ENCODE measurements at regions not wholly inside any gene's neighbourhood (a gene's known extent, or its start where the extent isn't known, plus 50 kb on each side); places are given as distances from the start of the nearest gene placed in this dataset.
"Not testable (repeated sequence)": the region's sequence is repeated elsewhere in the genome, so short reads cannot be mapped to it uniquely, and the experiment has no call there.

GRCh38 chr6:80922916-80923455 is 816.5 kb downstream of the BCKDHB start:
- ATAC-seq (ENCODE audit: low read depth) (no peak), DNase-seq (no peak)
- Mint-ChIP-seq H3K4me3 (no peak overlapping the region), H3K27me3 (no peaks in the 10 kb centered on the region), H3K9me3 (no peaks in the 10 kb centered on the region), H3K27ac (no peak overlapping the region), H3K36me3 (no peaks in the 10 kb centered on the region), H3K4me1 (no peaks in the 10 kb centered on the region)
- POLR2A ChIA-PET = no interaction called here

- Mint-ChIP-seq H3K36me3 (no peaks in the 10 kb centered on the region), H3K27me3 (no peaks in the 10 kb centered on the region), H3K9me3 (no peaks in the 10 kb centered on the region), H3K4me1 (no peaks in the 10 kb centered on the region), H3K27ac (no peak overlapping the region), H3K4me3 (no peak overlapping the region)
- POLR2A ChIA-PET = no interaction called here
- ATAC-seq (ENCODE audit: low read depth) = no peak
- DNase-seq = no peak
These were observed 815.5 kb downstream of the BCKDHB start for GRCh38 chr6:80921861-80922460.

GRCh38 chr6:80907831-80908230 is 801.4 kb downstream of the BCKDHB start:
- DNase-seq (no peak), ATAC-seq (ENCODE audit: low read depth) (no peak)
- Mint-ChIP-seq H3K4me1 (no peaks in the 10 kb centered on the region), H3K36me3 (no peaks in the 10 kb centered on the region), H3K4me3 (no peak overlapping the region), H3K27me3 (no peaks in the 10 kb centered on the region), H3K27ac (no peak overlapping the region), H3K9me3 (peaks cover 4% of the 10 kb centered on the region)
- POLR2A ChIA-PET = no interaction called here

GRCh38 chr6:80903711-80904110 is 797.2 kb downstream of the BCKDHB start:
- Mint-ChIP-seq H3K4me3 (no peak overlapping the region), H3K27me3 (no peaks in the 10 kb centered on the region), H3K27ac (no peak overlapping the region), H3K9me3 (peaks cover 4% of the 10 kb centered on the region), H3K36me3 (no peaks in the 10 kb centered on the region), H3K4me1 (no peaks in the 10 kb centered on the region)
- DNase-seq (no peak), ATAC-seq (ENCODE audit: low read depth) (no peak)
- POLR2A ChIA-PET = no interaction called here

GRCh38 chr6:80886475-80886874 is 780.0 kb downstream of the BCKDHB start:
- POLR2A ChIA-PET = no interaction called here
- no peak overlapping the region for H3K27ac Mint-ChIP-seq
- H3K36me3 Mint-ChIP-seq = no peaks in the 10 kb centered on the region
- DNase-seq (no peak), ATAC-seq (ENCODE audit: low read depth) (no peak)
- no peaks in the 10 kb centered on the region for H3K4me1 Mint-ChIP-seq
- no peak overlapping the region for H3K4me3 Mint-ChIP-seq
- H3K27me3 Mint-ChIP-seq = no peaks in the 10 kb centered on the region
- no peaks in the 10 kb centered on the region for H3K9me3 Mint-ChIP-seq

- H3K27me3 Mint-ChIP-seq = no peaks in the 10 kb centered on the region
- no peak for ATAC-seq (ENCODE audit: low read depth)
- no peak overlapping the region for H3K27ac Mint-ChIP-seq
- no peak overlapping the region for H3K4me3 Mint-ChIP-seq
- no peaks in the 10 kb centered on the region for H3K4me1 Mint-ChIP-seq
- DNase-seq = no peak
- H3K36me3 Mint-ChIP-seq = no peaks in the 10 kb centered on the region
- H3K9me3 Mint-ChIP-seq = peaks cover 6% of the 10 kb centered on the region
- POLR2A ChIA-PET = no interaction called here
These were observed 766.5 kb downstream of the BCKDHB start for GRCh38 chr6:80872951-80873308.

GRCh38 chr6:80872199-80872950 is 765.9 kb downstream of the BCKDHB start:
- Mint-ChIP-seq H3K9me3 (peaks cover 6% of the 10 kb centered on the region), H3K4me3 (no peak overlapping the region), H3K27ac (no peak overlapping the region), H3K27me3 (no peaks in the 10 kb centered on the region), H3K4me1 (no peaks in the 10 kb centered on the region), H3K36me3 (no peaks in the 10 kb centered on the region)
- no peak for ATAC-seq (ENCODE audit: low read depth)
- POLR2A ChIA-PET = no interaction called here
- DNase-seq = no peak

GRCh38 chr6:80862756-80863155 is 756.3 kb downstream of the BCKDHB start:
- H3K4me3 Mint-ChIP-seq = no peak overlapping the region
- no peaks in the 10 kb centered on the region for H3K36me3 Mint-ChIP-seq
- no peak for ATAC-seq (ENCODE audit: low read depth)
- no peak overlapping the region for H3K27ac Mint-ChIP-seq
- H3K9me3 Mint-ChIP-seq = peaks cover 4% of the 10 kb centered on the region
- H3K27me3 Mint-ChIP-seq = no peaks in the 10 kb centered on the region
- POLR2A ChIA-PET = no interaction called here
- H3K4me1 Mint-ChIP-seq = no peaks in the 10 kb centered on the region
- DNase-seq = no peak

- H3K27me3 Mint-ChIP-seq = no peaks in the 10 kb centered on the region
- no peaks in the 10 kb centered on the region for H3K36me3 Mint-ChIP-seq
- H3K27ac Mint-ChIP-seq = no peak overlapping the region
- POLR2A ChIA-PET = no interaction called here
- H3K4me1 Mint-ChIP-seq = no peaks in the 10 kb centered on the region
- H3K4me3 Mint-ChIP-seq = no peak overlapping the region
- ATAC-seq (ENCODE audit: low read depth) = no peak
- peaks cover 3% of the 10 kb centered on the region for H3K9me3 Mint-ChIP-seq
- no peak for DNase-seq
These were observed 753.6 kb downstream of the BCKDHB start for GRCh38 chr6:80860107-80860506.

- H3K27me3 Mint-ChIP-seq; ATAC-seq (ENCODE audit: low read depth); DNase-seq; H3K36me3 Mint-ChIP-seq; H3K4me1 Mint-ChIP-seq; H3K27ac Mint-ChIP-seq; H3K4me3 Mint-ChIP-seq; POLR2A ChIA-PET: not testable (repeated sequence)
- peaks cover 14% of the 10 kb centered on the region for H3K9me3 Mint-ChIP-seq
These were observed 741.5 kb downstream of the BCKDHB start for GRCh38 chr6:80847973-80848372.

- Mint-ChIP-seq H3K9me3 (peaks cover 1% of the 10 kb centered on the region), H3K36me3 (no peaks in the 10 kb centered on the region), H3K27me3 (no peaks in the 10 kb centered on the region), H3K4me1 (no peaks in the 10 kb centered on the region), H3K27ac (no peak overlapping the region), H3K4me3 (no peak overlapping the region)
- DNase-seq = no peak
- POLR2A ChIA-PET = no interaction called here
- ATAC-seq (ENCODE audit: low read depth) = no peak
These were observed 725.9 kb downstream of the BCKDHB start for GRCh38 chr6:80832337-80832736.

- POLR2A ChIA-PET = no interaction called here
- Mint-ChIP-seq H3K27ac (no peak overlapping the region), H3K27me3 (no peaks in the 10 kb centered on the region), H3K36me3 (no peaks in the 10 kb centered on the region), H3K9me3 (no peaks in the 10 kb centered on the region), H3K4me1 (no peaks in the 10 kb centered on the region), H3K4me3 (no peak overlapping the region)
- no peak for DNase-seq
- ATAC-seq (ENCODE audit: low read depth) = no peak
These were observed 686.9 kb downstream of the BCKDHB start for GRCh38 chr6:80793411-80793810.

GRCh38 chr6:80792151-80792550 is 685.7 kb downstream of the BCKDHB start:
- no peak for DNase-seq
- no peak overlapping the region for H3K27ac Mint-ChIP-seq
- no peaks in the 10 kb centered on the region for H3K9me3 Mint-ChIP-seq
- POLR2A ChIA-PET = no interaction called here
- H3K27me3 Mint-ChIP-seq = no peaks in the 10 kb centered on the region
- no peaks in the 10 kb centered on the region for H3K4me1 Mint-ChIP-seq
- H3K36me3 Mint-ChIP-seq = no peaks in the 10 kb centered on the region
- no peak for ATAC-seq (ENCODE audit: low read depth)
- H3K4me3 Mint-ChIP-seq = no peak overlapping the region

GRCh38 chr6:80789912-80790570 is 683.6 kb downstream of the BCKDHB start:
- Mint-ChIP-seq H3K4me1 (no peaks in the 10 kb centered on the region), H3K9me3 (no peaks in the 10 kb centered on the region), H3K36me3 (no peaks in the 10 kb centered on the region), H3K4me3 (no peak overlapping the region), H3K27me3 (no peaks in the 10 kb centered on the region), H3K27ac (no peak overlapping the region)
- DNase-seq (no peak), ATAC-seq (ENCODE audit: low read depth) (no peak)
- POLR2A ChIA-PET = no interaction called here
